Spleen (tissue), 11 donors: ENCODE measurements at regions not wholly inside any gene's neighbourhood (a gene's known extent, or its start where the extent isn't known, plus 50 kb on each side); places are given as distances from the start of the nearest gene placed in this dataset.

Experiments used
- DNase-seq: peaks from one replicate; pipeline ENCODE4 v3.0.0-alpha.2; 2020
- H3K27ac ChIP-seq, 8 donors: fragments of 200-600 bp; sonication (generic) in 7 of 8; 1 replicate in 4 of 8; 2 replicates in 4 of 8; pipeline versions ENCODE4 v1.5.0 to v1.8.0; 2016 to 2021; ENCODE audit warnings: inconsistent platforms in 4 of 8, mild to moderate bottlenecking in 4 of 8, moderate library complexity in 1 of 8
- H3K27me3 ChIP-seq, 7 donors: fragments of 200-600 bp; sonication (generic) in 6 of 7; replicated peaks in 1 of 7; 1 replicate in 4 of 7; 2 replicates in 3 of 7; pipeline versions ENCODE4 v1.5.0 to v1.8.0; 2016 to 2021; ENCODE audit warnings: inconsistent platforms in 3 of 7, mild to moderate bottlenecking in 1 of 7
- H3K36me3 ChIP-seq, 6 donors: fragments of 200-600 bp; sonication (generic) in 5 of 6; 1 replicate in 4 of 6; 2 replicates in 2 of 6; pipeline versions ENCODE4 v1.5.0 to v1.8.0; 2016 to 2021; ENCODE audit warnings: inconsistent platforms in 2 of 6
- H3K4me1 ChIP-seq, 6 donors: fragments of 200-600 bp; sonication (generic) in 5 of 6; 1 replicate in 3 of 6; 2 replicates in 3 of 6; pipeline versions ENCODE4 v1.5.0 to v1.8.0; 2016 to 2021; ENCODE audit warnings: inconsistent platforms in 3 of 6
- H3K4me3 ChIP-seq, 8 donors: fragments of 200-600 bp; sonication (generic) in 7 of 8; 1 replicate in 4 of 8; 2 replicates in 4 of 8; pipeline versions ENCODE4 v1.5.0 to v1.8.0; 2016 to 2021; ENCODE audit warnings: inconsistent platforms in 4 of 8, mild to moderate bottlenecking in 4 of 8, moderate library complexity in 2 of 8
- H3K9me3 ChIP-seq, 8 donors: fragments of 200-600 bp; sonication (generic) in 7 of 8; 1 replicate in 4 of 8; 2 replicates in 4 of 8; pipeline versions ENCODE4 v1.5.0 to v1.8.0; 2016 to 2021; ENCODE audit warnings: inconsistent platforms in 4 of 8
- CTCF ChIP-seq, 11 experiments: fragments of 200-600 bp in 7 of 11; fragments of 450-650 bp in 4 of 11; sonication (generic) in 4 of 11; IDR thresholded peaks in 8 of 11; conservative IDR thresholded peaks in 3 of 11; 1 replicate in 7 of 11; 2 replicates in 4 of 11; pipeline versions ENCODE4 v1.4.0 to v1.8.0; 2016 to 2021; ENCODE audit warnings: antibody characterized with exemption in 11 of 11, inconsistent platforms in 4 of 11, mild to moderate bottlenecking in 1 of 11
- POLR2A ChIP-seq, 3 donors: fragments of 450-650 bp; IDR thresholded peaks; one replicate each; pipeline ENCODE4 v1.5.1; 2017; ENCODE audit warnings: antibody characterized with exemption in 3 of 3, mild to moderate bottlenecking in 1 of 3
- POLR2AphosphoS5 ChIP-seq, 3 donors: sonication (generic); formaldehyde crosslinking; IDR thresholded peaks; one replicate each; pipeline ENCODE4 v1.5.1; 2017; ENCODE audit warnings: antibody characterized with exemption in 3 of 3
- WGBS, 5 donors: extraction: QIAGEN DNeasy Blood & Tissue Kit in 3 of 5; methylation state at CpG; one replicate each; pipeline versions ENCODE4 v1.1.5 to v1.1.7; 2013 to 2018; 5-methylcytosine and 5-hydroxymethylcytosine counted together
- intact Hi-C: fragments of 100-400 bp; cut with DNase I; formaldehyde crosslinking; loops from one replicate; pipeline ENCODE4 v1.15.0; 2023; ENCODE audit warnings: low total_unique reads
- donor health status: healthy with polysubstance abuse.
- donor health status: DM: no; HTN: no; CAD: no; lungs with moderate emphysema.
- donor health status: DM: no; HTN: no; CAD: no.
- donor health status: Bipolar disorder and iron deficiency.
- donor health status: healthy.
- donor health status: DM: no; HTN: no; CAD: no.
- donor health status: DM: yes; HTN: yes; CAD: no.

GRCh38 chr3:174460831-174461230, 398.3 kb upstream of the NAALADL2 start:
- Histone ChIP-seq H3K27ac (no peak overlapping the region), H3K36me3 (no peaks in the 10 kb centered on the region), H3K4me1 (no peaks in the 10 kb centered on the region), H3K9me3 (peaks cover 0 to 13% (median 0%) of the 10 kb centered on the region in 8 donors), H3K4me3 (no peak overlapping the region), H3K27me3 (no peaks in the 10 kb centered on the region)
- WGBS, 5 donors = 2 to 51% (median 41%) methylated on average over 1 of the region's 1 CpG
- DNase-seq = no peak
- no peak for TF ChIP-seq POLR2AphosphoS5 (IDR thresholded peaks at IDR 0.05)
- intact Hi-C loops = no loop called here

- Histone ChIP-seq H3K4me1 (no peaks in the 10 kb centered on the region), H3K27ac (no peak overlapping the region), H3K27me3 (no peaks in the 10 kb centered on the region), H3K36me3 (no peaks in the 10 kb centered on the region), H3K4me3 (no peak overlapping the region), H3K9me3 (no peaks in the 10 kb centered on the region)
- intact Hi-C loops = no loop called here
- DNase-seq = no peak
- TF ChIP-seq POLR2A (IDR thresholded peaks at IDR 0.05) (no peak), POLR2AphosphoS5 (IDR thresholded peaks at IDR 0.05) (no peak), CTCF (IDR thresholded peaks at IDR 0.05 in 8 of 11, conservative IDR thresholded peaks at IDR 0.05 in 3 of 11) (no peak)
These were observed 396.2 kb upstream of the NAALADL2 start for GRCh38 chr3:174462916-174463315.

GRCh38 chr3:174465177-174465576, 394.0 kb upstream of the NAALADL2 start:
- Histone ChIP-seq H3K4me3 (no peak overlapping the region), H3K27ac (no peak overlapping the region), H3K4me1 (no peaks in the 10 kb centered on the region), H3K9me3 (no peaks in the 10 kb centered on the region), H3K36me3 (no peaks in the 10 kb centered on the region), H3K27me3 (no peaks in the 10 kb centered on the region)
- intact Hi-C loops = no loop called here
- TF ChIP-seq POLR2A (IDR thresholded peaks at IDR 0.05) (no peak), POLR2AphosphoS5 (IDR thresholded peaks at IDR 0.05) (no peak), CTCF (IDR thresholded peaks at IDR 0.05 in 8 of 11, conservative IDR thresholded peaks at IDR 0.05 in 3 of 11) (no peak)
- no peak for DNase-seq
- WGBS, 5 donors = 90 to 99% (median 95%) methylated on average over 3 of the region's 3 CpGs

DNA sequence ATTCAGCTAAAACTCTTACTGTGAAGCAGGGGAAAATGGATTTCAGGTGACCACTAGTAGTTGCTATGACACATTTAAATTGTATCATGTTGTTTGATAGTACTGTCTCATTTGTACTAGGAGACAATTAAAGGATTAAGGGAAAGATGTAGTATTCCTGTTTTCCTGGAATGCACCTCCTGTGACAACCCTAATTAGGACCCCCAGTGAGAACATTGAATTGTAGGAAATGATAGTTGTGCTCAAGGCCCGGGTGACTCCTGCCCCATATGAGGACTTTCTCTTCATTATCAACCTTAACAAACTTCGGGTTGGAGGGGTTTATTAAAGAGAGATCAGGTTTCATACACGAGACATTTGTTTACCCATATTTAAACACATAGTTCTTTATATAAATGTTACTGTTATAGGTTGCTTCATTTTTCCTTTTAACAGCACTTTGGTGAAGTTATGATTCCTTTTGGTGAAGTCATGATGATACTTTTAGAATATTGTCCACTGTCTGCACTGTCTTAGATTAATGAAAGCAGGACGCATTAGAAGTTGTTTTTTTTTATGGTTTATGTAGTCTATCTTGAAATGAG, 392.6 kb upstream of the NAALADL2 start:
- no peaks in the 10 kb centered on the region for H3K36me3 ChIP-seq
- 60 to 82% (median 81%) methylated on average over 4 of the region's 4 CpGs for WGBS, 5 donors
- no peak for DNase-seq
- no peaks in the 10 kb centered on the region for H3K27me3 ChIP-seq
- no peak overlapping the region for H3K4me3 ChIP-seq
- H3K9me3 ChIP-seq = no peaks in the 10 kb centered on the region
- intact Hi-C loops = no loop called here
- H3K4me1 ChIP-seq = no peaks in the 10 kb centered on the region
- H3K27ac ChIP-seq = no peak overlapping the region
- TF ChIP-seq POLR2AphosphoS5 (IDR thresholded peaks at IDR 0.05) (no peak), POLR2A (IDR thresholded peaks at IDR 0.05) (no peak), CTCF (IDR thresholded peaks at IDR 0.05 in 8 of 11, conservative IDR thresholded peaks at IDR 0.05 in 3 of 11) (no peak)

DNA sequence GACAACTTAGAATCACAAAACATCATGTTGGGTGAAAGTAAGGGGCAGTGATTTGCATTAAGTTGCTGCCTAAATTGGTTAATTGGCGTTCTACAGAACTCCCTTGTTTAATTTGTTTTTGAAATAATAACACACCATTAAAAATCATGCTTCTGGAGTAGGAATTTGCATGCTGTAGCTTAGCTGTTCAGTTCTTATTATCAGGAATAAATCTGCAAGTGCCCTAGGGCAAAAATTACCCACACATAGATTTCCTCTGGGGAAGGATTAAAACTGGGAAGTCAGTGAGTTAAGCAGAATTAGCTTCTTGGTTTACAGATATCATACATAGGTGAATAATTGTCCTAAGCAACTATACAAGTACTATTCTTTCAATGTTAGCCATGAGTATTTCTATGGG, 381.6 kb upstream of the NAALADL2 start:
- Histone ChIP-seq H3K4me3 (no peak overlapping the region), H3K27ac (no peak overlapping the region), H3K36me3 (no peaks in the 10 kb centered on the region), H3K27me3 (no peaks in the 10 kb centered on the region), H3K4me1 (no peaks in the 10 kb centered on the region), H3K9me3 (peaks cover 0 to 3% (median 0%) of the 10 kb centered on the region in 8 donors)
- no peak for TF ChIP-seq CTCF (IDR thresholded peaks at IDR 0.05 in 8 of 11, conservative IDR thresholded peaks at IDR 0.05 in 3 of 11)
- intact Hi-C loops = no loop called here
- DNase-seq = no peak
- WGBS, 5 donors = 44 to 90% (median 81%) methylated on average over 1 of the region's 1 CpG
